ENCODE measurements at regions not wholly inside any gene's neighbourhood (a gene's known extent, or its start where the extent isn't known, plus 50 kb on each side); places are given as distances from the start of the nearest gene placed in this dataset.
"Not testable (repeated sequence)": the region's sequence is repeated elsewhere in the genome, so short reads cannot be mapped to it uniquely, and the experiment has no call there.

- TF ChIP-seq POU6F1 (CRISPR knock-in tag; IDR thresholded peaks at IDR 0.05; ENCODE audit: borderline replicate concordance, low read depth), result no peak
- no peak for TF ChIP-seq ZNF565 (CRISPR knock-in tag; conservative IDR thresholded peaks at IDR 0.05; ENCODE audit: low read depth)
- TF ChIP-seq PPARA (CRISPR knock-in tag; IDR thresholded peaks at IDR 0.05; ENCODE audit: borderline replicate concordance), result no peak
- TF ChIP-seq RARB (CRISPR knock-in tag; IDR thresholded peaks at IDR 0.05), result no peak
Measured at GRCh38 chr3:70471464-70472342, 159.3 kb upstream of the MDFIC2 start (continued).

- TF ChIP-seq TOX (CRISPR knock-in tag; IDR thresholded peaks at IDR 0.05; ENCODE audit: borderline replicate concordance) (no peak), GLIS3 (CRISPR knock-in tag; IDR thresholded peaks at IDR 0.05) (no peak), PPARA (CRISPR knock-in tag; IDR thresholded peaks at IDR 0.05; ENCODE audit: borderline replicate concordance) (no peak), TCF4 (CRISPR knock-in tag; IDR thresholded peaks at IDR 0.05; ENCODE audit: borderline replicate concordance) (no peak), POU6F1 (CRISPR knock-in tag; IDR thresholded peaks at IDR 0.05; ENCODE audit: borderline replicate concordance, low read depth) (no peak), ZNF565 (CRISPR knock-in tag; conservative IDR thresholded peaks at IDR 0.05; ENCODE audit: low read depth) (no peak)
- no peak for ATAC-seq
Measured at GRCh38 chr3:70466096-70466495, 153.7 kb upstream of the MDFIC2 start.

- TF ChIP-seq TCF4 (CRISPR knock-in tag; IDR thresholded peaks at IDR 0.05; ENCODE audit: borderline replicate concordance), result no peak
- no peak for ATAC-seq
Measured at GRCh38 chr3:70464876-70465275, 152.4 kb upstream of the MDFIC2 start.

- TF ChIP-seq ZFP30 (CRISPR knock-in tag; IDR thresholded peaks at IDR 0.05) (no peak), SNAI2 (CRISPR knock-in tag; IDR thresholded peaks at IDR 0.05) (no peak), POU6F1 (CRISPR knock-in tag; IDR thresholded peaks at IDR 0.05; ENCODE audit: borderline replicate concordance, low read depth) (no peak), ESRRG (CRISPR knock-in tag; IDR thresholded peaks at IDR 0.05) (no peak), CSDC2 (CRISPR knock-in tag; IDR thresholded peaks at IDR 0.05) (no peak), PATZ1 (CRISPR knock-in tag; IDR thresholded peaks at IDR 0.05; ENCODE audit: borderline replicate concordance) (no peak), ZNF70 (CRISPR knock-in tag; IDR thresholded peaks at IDR 0.05) (no peak), TSHZ2 (CRISPR knock-in tag; IDR thresholded peaks at IDR 0.05) (no peak), BACH2 (CRISPR knock-in tag; IDR thresholded peaks at IDR 0.05; ENCODE audit: borderline replicate concordance) (no peak), RARB (CRISPR knock-in tag; IDR thresholded peaks at IDR 0.05) (no peak), ARNTL (CRISPR knock-in tag; IDR thresholded peaks at IDR 0.05; ENCODE audit: borderline replicate concordance, low read depth) (no peak), GLIS3 (CRISPR knock-in tag; IDR thresholded peaks at IDR 0.05) (no peak), ISL1 (CRISPR knock-in tag; IDR thresholded peaks at IDR 0.05) (no peak), PPARA (CRISPR knock-in tag; IDR thresholded peaks at IDR 0.05; ENCODE audit: borderline replicate concordance) (no peak), CSRNP3 (CRISPR knock-in tag; IDR thresholded peaks at IDR 0.05) (no peak), ZNF565 (CRISPR knock-in tag; conservative IDR thresholded peaks at IDR 0.05; ENCODE audit: low read depth) (no peak), ZC3H10 (CRISPR knock-in tag; IDR thresholded peaks at IDR 0.05) (no peak), ZFP3 (CRISPR knock-in tag; IDR thresholded peaks at IDR 0.05) (no peak)
- ATAC-seq, result no peak
Measured at GRCh38 chr3:70464465-70464864, 152.0 kb upstream of the MDFIC2 start.

- not testable (repeated sequence) for ATAC-seq
Measured at GRCh38 chr3:70450220-70450619, 137.8 kb upstream of the MDFIC2 start.

- ATAC-seq, result not testable (repeated sequence)
Measured at GRCh38 chr3:70435422-70435821, 123.0 kb upstream of the MDFIC2 start.
